HG03039 (cell line): ENCODE measurements at regions not wholly inside any gene's neighbourhood (a gene's known extent, or its start where the extent isn't known, plus 50 kb on each side); places are given as distances from the start of the nearest gene placed in this dataset.
"Not testable (repeated sequence)": the region's sequence is repeated elsewhere in the genome, so short reads cannot be mapped to it uniquely, and the experiment has no call there.

Experiments used
- ATAC-seq: cut with Tn5 transposase; IDR thresholded peaks from one replicate; pipeline ENCODE4 v1.9.1; 2021; ENCODE audit warnings: mild to moderate bottlenecking, moderate library complexity; ENCODE audit not compliant: unreplicated experiment

DNA sequence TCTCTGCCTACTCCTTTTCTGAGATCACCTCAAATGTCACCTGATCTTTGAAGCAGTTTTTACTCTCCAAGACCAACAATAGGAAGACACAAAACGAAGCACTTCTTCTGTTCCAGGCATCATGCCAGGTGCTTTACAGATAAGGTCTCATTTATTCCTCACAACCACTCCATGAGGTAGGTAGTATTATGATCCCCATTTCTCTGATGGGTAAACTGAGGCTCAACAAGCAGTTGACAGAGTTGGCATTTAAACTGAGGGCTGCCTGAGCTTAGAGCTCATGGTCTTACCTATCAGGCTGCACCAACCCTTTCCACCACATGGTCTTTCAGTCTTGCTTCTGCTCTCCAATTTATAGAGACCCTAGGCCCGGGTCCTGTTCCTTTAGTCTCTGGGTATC is 147.2 kb upstream of the JUN start:
- no peak for ATAC-seq

DNA sequence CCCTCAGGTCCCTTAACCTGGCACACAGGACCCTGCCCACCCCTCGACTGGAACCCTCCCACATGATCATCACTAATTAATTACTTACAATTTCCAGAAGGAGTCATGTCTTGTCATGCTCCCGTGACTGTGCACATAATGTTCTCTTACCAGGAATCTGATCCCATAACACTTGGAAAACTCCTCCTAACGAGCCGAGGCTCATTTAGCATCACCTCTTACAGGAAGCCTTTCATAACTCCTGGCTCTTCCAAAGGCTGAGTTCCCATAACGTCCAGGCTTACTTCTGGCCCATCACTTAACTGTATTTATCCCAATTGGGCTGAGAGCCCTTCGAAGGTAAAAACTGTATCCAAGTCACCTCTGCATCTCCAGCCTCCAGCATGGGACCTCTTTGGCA is 147.9 kb upstream of the JUN start:
- ATAC-seq = no peak

DNA sequence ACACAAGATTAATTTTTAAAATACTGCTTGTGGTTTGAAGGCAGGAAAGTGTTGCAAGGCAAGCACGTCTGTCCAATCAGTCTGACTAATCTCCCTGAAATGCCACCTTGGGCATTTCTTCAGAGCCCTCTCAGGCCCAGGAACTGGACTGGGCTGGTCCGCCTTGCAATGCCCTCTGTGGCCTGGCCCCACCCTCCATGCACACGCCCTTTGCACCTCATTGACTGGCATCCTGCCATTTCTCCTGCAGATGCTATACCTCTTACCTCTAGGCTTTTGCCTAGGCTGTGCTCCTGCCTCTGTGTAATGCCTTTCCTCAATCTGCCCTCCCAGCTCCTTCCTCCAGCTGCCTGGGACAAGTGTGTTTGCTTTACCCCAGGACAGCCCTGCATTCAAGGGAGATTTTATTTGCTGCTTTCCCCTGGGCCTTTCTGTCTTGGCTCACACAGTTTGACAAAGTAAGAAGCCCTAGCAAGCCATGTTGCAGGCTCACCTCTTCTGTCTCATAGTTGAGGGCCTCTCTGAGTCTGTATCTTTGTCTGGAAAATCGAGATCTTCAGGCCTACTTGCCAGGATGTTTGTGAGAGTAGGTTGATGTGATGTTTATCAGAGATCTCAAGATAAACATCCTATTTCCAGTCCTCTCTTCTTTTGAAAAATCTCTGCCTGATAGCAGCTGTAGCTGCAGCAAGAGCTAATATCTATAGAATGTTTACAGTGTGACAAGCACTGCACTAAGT is 149.2 kb upstream of the JUN start:
- no peak for ATAC-seq

DNA sequence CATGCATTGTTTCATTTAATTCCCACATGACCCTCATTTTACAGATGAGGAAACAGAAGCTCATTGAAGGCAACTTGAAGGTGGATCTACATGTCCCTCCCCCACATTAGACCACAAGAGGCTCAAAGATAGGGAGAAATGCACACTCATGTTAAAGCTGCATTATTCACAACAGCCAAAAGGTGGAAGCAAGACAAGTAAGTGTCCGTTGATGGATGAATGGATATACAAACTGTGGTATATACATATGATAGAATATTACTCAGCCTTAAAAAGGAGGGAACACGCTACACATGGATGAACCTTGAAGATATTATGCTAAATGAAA is 149.7 kb upstream of the JUN start:
- ATAC-seq = no peak

DNA sequence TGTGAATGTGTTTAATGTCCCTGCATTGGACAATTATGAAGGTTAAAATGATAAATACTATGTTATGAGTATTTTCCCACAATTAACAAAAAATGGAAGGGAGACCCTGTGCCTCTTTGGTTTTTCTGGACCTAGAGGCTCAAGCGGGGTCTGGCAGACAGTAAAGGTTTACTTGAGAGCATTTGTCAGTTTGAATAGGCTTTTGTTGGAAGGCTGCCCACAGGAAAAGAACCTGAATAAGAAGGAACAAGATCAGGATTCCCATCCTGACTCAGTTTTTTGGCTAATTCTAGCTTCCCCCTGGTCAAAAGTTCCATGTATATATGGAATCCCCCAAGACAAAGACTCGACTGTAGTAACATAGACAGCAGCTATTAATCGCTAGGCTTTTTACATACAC is 150.9 kb upstream of the JUN start:
- ATAC-seq = no peak

DNA sequence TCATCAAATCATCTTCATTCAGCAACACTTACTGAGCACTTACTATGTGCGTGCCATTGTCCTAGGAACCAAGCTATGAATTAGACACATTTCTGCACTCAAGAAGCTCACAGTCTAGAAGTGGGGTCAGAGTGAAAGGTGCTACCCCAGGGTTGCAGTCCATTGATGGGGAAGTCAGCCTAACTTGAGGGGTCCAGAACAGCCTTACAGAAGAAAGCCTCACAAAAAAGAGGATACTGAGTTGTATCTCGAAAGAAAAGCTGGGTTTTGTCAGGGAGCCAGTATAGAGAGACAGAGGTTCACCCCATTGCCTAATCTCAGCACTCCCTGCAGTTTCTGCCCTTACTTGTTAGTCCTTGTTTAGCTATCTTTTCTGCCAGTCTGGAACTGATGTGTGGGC is 153.1 kb upstream of the JUN start:
- ATAC-seq = no peak

DNA sequence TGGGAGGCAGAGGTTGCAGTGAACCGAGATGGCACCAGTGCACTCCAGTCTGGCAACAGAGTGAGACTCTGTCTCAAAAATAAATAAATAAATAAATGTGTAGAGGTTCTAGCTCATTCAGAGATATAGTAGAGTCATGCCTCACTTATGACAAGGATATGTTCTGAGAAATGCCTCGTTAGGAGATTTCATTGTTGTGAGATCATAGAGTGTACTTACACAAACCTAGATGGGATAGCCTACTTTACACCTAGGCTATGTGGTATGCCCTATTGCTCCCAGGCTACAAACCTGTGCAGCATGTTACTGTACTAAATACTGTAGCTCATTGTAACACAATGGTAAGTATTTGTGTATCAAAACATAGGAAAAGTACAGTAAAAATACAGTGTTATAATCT is 155.3 kb upstream of the JUN start:
- no peak for ATAC-seq

DNA sequence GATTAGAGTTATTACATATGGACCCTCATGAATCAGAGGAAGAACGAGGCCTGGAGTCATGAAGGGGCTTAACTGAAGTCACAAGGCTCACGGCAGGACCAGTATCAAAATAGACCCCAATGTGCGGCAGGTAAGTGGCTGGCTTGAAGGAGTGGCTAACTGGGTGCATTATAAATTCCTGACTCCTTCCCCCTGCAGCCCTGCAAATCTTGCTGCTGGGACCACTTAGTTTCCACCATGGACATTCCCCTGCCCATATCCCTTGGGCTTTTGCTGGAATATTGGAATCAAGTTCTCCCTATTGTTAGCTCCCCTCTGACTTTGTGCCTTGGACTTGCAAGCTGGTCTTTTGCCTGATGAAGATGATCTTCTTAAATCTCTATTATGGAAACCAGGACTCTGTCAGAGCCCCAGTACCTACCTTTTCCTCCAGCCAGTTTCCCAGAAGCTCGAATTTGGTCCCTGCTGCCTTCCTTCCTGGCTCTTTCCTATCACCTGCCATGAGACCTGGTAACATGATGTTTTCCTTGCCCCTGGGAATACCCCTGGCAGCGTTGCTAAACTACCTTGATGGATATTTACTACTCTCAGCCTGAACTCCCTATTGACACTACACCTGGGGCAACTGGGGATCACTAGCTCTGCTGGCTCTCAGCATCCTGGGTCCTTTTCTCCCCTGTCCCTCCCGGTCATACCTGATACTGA is 156.0 kb upstream of the JUN start:
- no peak for ATAC-seq

DNA sequence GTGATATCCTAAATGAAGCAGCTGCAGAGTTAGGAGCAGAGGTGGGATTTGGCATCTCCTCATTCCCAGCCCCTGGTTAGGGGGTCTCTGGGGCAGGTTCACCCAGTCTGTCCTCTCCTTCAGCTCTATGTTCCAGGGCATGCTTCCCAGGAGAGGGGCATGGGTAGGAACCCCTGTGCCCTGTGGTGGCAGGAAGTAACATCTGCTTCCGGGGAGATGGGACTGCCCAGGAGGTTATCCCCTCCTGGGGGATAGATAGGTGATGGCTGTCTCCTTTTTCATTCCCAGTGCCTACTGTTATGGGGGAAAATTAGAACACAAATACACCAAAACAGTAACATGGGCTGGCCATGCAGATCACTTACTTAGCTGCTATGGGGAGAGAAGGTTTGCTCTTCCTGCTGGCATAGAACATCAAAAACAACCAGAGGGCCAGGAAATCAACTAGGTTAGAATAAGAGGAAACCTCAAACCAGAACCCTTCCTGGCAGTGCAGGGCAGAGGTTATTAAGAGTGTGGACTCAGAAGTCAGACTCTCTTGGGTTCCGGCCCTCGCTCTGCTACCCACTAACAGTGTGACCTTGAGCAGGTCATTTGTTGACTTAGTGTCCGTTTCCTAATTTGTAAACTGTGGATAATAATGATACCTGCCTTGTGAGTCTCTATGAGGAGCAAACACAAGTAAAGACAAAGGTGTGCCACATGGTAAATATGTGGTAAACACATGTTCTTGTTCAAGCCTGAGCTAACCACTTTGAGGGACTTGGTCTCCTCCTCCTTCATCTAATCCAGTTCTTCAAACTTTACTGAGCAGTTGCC is 157.8 kb upstream of the JUN start:
- no peak for ATAC-seq

DNA sequence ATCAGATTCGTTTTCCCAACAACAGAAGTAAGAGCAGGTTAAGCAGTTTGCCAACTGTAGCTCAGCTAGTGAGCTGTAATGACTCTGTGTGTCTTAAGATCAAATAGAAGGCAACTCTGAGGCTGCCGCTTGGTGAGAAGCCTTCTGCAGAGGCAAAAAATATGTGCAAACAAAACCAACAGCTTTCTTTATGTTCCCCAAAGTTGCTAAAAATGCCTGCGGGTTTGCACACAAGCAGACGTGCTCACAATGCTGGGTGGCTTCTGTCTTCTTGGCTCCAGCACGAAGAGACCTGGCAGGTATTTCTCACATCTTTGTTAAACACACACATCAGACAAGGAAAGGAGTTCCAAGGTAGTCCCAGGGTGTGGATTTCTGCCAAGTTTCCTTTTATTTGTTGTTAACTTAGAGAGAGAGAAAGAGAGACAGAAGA is 158.9 kb upstream of the JUN start:
- no peak for ATAC-seq

DNA sequence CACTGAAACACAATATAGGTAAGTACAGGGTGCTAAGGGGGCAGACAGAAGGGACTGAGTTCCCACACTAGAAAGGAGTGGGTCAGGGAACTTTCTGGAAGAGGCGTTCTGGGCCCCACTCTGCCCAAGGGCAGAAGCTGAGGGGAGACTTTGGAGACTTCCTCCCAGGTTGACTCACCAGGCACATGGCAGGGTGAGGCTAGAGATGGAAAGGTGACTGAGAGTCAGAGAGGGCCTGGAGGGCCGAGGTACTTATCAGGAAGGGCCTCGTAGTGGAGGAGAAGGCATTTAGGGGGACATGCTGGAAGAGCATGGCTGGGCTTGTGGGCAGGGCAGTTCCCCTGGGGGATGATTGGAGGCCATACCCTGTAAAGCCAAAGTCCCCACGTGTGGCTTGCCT is 159.9 kb upstream of the JUN start:
- ATAC-seq = no peak

DNA sequence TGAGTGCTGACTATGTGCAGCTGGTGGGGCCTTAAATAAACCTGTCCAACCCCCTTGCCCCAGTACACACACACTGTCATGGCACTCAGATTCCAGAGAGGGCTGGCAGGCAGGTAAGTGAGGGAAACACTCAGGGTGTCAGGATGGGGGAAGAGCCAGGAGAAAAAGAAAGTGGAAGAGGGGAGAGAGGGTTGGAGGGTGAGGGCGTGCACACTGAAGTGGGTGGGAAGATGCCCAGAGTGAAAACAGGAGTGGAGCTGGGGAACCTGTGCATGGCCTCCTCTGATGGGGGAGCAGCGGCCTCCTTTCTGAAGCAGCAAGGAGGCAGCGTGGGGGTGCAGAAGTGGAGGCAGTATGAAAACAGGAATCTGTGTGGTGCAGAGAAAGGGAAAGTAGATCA is 160.6 kb upstream of the JUN start:
- ATAC-seq = no peak

DNA sequence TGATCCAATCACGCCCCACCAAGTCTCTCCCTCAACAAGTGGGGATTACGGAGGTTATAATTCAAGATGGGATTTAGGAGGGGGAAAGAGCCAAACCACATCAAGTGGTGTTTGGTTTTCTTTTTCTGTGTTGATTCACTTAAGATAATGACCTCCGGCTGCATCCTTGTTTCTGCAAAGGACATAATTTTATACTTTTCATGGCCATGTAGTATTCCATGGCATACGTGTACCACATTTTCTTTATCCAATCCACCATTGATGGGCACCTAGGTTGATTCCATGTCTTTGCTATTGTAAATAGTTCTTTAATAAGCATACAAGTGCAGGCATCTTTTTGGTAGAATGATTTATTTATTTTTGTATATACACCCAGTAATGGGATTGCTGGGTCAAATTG is 162.5 kb upstream of the JUN start:
- ATAC-seq = no peak

DNA sequence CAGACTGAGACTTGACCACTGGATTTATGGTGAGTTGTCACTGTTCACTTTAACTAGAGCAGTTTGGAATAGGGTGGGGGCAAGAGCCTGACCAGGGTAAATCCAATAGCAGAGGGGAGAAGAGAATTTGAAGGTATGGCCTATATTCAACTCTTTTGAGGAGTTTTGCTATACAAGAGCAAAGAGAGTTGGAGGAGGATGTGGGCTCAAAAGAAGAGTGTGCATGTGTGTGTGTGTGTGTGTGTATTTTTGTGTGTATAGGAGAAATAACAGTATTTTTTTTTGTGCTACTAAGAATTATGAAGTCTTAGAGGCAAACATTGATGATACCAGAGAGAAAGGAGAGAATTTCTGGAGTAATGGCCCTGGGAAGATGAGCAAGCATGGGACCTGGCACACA is 164.8 kb upstream of the JUN start:
- ATAC-seq = no peak

DNA sequence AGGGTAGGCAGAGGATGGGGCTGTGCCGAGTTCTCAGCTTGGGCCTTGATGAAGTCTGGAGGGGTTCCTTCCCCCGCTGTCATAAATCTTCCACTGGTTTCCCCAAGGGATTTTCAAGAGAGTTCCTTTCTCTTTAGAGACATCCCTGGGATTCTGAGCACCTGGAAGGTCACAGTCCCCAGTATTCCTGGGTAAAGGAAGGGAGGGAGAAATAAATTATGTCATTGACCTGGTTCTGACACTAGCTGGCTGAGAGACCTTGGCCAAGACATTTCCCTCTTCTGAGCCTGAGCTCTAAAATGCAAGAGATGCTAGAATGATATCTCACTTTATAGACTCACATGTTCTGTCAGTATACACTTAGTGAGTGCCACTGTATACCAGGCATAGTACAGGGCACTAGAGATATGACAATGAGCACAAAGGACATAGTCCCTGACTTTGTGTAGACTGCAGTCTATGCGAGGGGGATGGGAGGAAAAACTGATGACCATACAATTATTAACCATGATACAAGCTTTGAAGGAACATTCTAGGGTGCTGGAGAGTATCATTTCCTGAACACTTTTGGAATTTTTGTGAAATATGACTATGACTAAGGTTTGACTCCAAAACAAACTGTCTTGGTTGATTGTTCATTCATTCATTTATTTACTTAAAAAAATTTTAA is 165.8 kb upstream of the JUN start:
- no peak for ATAC-seq

DNA sequence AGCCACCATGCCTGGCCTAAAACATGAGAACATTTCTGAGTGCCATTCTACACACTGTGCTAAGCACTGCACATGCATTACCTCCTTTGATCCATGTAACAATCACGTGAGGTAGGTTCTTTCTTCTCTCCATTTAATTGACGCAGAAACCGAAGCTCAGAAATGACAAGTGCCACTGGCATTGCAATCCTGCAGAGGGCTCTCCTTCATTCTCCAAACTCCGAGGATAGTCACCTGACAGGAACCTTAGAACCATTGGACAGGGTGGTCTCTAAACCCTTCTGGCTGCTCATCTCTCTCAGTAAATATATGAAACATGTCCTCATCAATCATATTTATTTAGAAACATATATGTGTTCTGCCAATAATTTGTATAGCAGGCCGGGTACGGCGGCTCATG is 167.1 kb upstream of the JUN start:
- ATAC-seq = no peak

DNA sequence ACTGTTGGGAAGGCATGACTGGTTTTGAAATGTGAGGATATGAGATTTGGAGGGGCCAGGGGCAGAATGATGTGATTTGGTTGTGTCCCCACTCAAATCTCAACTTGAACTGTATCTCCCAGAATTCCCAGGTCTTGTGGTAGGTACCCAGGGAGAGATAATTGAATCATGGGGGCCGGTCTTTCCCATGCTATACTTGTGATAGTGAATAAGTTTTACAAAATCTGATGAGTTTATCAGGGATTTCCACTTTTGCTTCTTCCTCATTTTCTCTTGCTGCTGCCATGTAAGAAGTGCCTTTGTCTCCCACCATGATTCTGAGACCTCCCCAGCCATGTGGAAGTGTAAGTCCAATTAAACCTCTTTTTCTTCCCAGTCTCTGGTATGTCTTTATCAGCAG is 170.1 kb upstream of the JUN start:
- ATAC-seq = not testable (repeated sequence)

DNA sequence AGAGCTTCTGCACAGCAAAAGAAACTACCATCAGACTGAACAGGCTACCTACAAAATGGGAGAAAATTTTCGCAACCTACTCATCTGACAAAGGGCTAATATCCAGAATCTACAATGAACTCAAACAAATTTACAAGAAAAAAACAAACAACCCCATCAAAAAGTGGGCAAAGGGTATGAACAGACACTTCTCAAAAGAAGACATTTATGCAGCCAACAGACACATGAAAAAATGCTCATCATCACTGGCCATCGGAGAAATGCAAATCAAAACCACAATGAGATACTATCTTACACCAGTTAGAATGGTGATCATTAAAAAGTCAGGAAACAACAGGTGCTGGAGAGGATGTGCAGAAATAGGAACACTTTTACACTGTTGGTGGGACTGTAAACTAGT is 179.4 kb upstream of the JUN start:
- not testable (repeated sequence) for ATAC-seq

DNA sequence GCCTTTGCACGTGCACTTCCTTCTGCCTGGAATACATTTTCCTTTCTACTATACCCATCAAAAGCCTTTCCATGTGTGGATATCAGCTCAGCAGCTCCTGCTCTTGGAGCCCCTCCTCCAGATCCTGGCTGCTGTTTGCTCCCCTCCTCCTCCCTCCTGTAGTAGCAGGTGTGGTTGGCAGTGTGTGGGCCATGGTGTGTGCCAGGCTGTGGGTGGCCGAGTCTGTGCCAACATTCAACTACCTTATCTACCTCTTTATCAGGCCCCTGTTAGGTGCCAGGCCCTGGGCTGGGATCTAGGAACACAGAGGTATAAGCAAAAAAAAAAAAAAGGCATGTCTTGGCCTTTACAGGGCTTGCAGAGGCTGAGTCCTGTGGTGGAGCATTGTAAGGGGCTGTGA is 180.6 kb upstream of the JUN start:
- no peak for ATAC-seq

DNA sequence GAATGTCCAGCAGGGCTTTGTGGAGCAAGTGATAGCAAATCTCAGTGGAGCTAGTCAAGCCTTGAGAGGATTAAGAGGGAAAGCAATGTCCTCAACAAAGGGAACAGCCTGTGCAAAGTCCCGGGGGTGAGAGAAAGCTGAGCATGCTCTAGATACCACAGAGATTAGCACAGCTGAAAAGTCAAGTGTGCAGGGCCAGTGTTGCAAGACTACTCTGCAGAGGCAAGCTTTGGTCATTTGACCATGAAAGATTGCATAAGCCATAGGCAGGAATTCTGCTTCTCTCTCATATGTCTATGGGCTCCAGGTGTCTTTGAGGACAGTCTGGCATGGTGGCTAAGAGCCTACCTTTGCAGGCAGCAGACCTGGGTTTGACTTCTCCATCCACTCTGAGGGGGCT is 181.0 kb upstream of the JUN start:
- ATAC-seq = no peak

DNA sequence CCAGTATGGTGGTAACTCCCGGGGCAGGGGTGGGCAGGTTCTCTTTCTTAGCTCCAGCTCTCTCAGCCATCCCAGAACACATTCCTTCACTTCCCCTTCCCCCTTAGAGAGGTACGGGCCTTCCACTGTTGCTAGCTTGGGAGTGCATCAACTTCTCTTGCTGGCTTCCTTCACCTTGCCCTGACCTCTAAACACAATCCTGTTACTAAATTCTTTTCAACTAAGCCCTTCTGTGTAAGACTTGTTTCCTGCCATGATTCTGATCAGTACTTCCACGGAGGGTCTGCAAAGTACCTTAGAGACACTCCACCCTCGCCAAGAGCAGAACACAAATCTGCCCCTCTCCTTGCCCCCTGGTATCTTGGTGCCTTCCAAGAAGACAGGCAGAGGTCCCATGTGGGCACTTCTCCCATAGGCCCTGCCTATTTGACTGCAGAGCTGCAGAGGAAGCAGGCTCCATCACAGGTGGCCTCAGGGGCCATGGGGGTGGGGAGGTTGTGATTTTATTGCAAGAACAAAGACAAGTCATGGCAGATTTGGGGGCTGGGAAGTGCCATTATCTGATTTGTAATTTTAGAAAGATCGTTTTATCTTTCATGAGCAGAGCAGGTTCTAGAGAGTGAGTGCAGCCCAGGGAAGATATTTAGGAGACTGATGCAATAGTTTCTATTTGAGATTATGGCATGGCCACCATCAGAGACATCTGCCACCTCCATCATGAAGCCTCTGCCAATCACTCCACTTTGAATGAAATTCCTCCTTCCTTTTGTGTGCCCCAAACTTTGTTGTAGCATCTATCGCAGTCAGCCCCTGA is 182.5 kb upstream of the JUN start:
- ATAC-seq = no peak
